ENCODE measurements at regions not wholly inside any gene's neighbourhood (a gene's known extent, or its start where the extent isn't known, plus 50 kb on each side); places are given as distances from the start of the nearest gene placed in this dataset.
A peak's percentile ranks its signal among the peaks of the same experiment; 100 is the strongest.

DNA sequence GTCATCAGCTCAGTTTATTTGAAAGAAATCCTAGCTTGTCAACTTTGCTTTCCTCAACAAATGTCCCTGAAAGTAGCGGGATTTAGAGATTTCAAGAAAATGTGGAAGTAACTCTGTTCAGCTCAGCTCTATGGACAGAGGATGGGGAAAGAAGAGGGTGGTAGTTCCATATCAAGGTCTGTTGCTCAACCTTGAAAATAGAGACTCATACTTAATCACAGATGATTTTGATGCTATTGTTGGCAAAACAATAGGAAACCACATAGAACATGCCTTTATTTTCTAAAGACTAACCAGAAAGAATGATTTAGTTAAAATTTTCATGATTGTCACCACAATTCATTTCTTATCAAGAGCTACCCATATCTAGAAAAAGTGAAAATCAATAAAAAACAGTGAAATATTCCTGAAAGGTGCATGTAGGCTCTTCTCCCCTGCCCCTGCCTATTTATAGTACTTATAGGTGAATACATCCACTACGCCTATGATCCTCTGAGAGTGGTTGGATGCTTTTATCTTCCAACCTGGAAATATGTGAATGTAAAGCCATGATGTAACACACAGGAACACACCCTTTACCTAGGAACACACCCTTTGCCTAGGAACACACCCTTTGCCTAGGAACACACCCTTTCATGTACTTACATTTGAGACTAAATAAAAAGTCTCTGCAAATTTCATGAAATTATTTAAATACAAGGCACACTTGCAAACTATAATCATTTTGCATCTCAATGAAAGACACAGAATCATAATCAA is 65.8 kb downstream of the ETAA1 start:
- DNase-seq: no peak

DNA sequence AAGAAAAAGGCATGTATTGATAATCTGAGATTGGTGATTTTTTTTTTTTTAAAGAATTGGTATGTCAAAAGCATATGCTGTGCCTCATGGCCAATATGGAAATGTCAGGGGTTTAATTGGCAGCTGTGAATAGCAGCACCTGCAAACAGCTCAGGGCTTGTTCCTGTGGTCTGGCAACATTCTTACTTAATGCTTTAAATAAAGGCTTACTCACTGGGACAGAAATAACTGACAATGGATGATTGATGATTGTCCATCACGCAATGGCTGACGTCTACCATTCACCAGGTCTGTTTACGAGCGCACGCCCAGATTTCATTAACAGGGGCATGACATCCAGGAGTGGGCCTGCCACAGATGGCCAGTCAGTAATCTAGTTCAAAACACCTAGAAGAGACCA is 66.7 kb downstream of the ETAA1 start:
- no peak for DNase-seq

DNA sequence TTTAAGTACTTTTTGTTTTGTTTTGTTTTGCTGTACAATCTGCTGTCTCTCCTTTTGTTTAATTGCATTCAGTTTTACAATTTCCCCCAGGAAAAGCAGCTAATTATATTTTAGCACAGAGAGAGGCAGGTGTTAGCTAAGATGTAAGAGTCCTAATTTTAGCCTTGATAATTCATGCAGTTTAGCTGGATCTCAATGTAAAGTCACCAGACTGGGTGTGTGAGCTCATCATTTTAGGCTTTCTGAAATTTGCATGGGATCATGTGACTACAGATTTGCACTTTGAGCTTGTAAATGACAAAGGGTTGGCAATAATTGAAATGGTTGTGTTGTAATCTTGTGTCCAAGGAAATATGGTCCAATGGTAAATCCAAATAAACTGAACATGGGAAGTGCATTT is 68.5 kb downstream of the ETAA1 start:
- no peak for DNase-seq

DNA sequence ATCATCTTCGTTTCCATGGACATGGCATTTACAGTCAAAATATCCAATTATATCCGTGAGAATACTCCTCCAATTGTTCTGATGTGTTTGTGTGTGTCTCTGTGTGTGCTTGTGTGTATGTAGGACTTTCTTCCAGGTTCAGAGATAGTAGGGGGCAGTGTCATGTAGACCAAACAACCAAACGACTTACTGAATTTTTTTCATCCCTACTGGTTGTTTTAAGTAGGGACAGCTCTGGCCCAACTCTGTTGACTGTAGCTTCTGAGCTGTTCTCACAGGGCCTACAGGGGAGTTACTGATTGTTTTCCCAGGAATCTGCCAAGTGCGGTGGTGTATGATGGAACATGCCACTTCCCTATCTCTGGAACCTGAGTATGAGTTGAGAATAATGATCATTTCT is 69.6 kb downstream of the ETAA1 start:
- DNase-seq: no peak

- no peak for DNase-seq
These were observed 74.5 kb downstream of the ETAA1 start for GRCh38 chr2:67471681-67472080.

GRCh38 chr2:67476809-67477790 is 80.0 kb downstream of the ETAA1 start:
- peak; percentile 42 for DNase-seq

DNA sequence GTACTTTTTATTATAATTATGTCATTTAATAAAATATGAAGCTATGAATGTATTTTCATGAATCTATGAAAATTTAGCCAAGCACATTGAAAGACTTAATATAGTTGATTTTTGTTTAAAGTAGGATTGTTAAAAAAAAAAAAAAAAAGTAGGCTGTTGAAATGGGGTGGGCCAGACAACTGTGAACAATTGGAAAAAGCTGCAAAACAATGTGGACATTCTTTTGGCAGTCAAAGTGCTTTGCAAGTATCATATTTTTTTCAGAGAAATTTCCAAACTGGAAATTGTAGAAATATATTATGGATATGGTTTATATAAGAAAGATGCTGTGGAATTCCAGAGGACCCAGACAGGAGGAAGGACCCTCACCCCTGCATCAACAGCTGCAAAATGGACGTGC is 82.1 kb downstream of the ETAA1 start:
- no peak for DNase-seq

- no peak for DNase-seq
These were observed 88.3 kb downstream of the ETAA1 start for GRCh38 chr2:67485431-67485830.

- no peak for DNase-seq
These were observed 89.1 kb downstream of the ETAA1 start for GRCh38 chr2:67486041-67486796.

DNA sequence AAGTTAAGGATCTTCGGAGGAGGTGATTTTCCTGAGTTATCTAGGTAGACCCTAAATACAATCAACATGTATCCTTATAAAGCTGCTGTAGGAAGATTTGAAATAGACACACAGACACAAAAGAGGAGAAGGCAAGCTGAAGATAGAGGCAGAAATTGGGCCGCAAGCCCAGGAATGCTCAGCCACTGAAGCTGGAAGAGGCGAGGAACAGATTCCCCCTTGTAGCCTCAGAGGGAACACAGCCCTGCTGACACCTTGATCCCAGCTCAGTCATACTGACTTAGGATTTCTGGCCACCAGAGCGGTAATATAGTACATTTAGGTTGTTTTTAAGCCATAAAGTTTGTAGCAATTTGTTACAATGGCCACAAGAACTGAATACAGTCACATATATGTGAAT is 90.9 kb downstream of the ETAA1 start:
- DNase-seq: no peak

DNA sequence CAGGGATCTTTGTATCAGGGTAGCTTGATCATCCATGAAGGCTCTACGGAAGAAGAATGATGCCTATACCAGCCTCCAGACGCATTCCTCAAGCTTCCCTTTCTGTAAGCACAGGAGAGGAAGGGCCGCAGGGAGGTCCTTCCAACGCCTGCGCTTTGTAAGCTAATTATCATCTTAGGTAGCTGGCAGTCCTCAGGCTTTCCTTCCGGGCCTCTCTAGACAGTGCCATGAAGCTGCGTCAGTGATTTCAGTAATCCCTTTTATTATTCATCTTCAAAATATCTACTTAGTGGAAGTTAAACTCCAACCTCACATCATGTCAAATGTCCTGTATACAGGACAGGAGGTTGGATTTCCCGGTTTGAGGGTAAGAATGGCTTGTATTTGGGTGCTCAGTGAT is 92.3 kb downstream of the ETAA1 start:
- no peak for DNase-seq

GRCh38 chr2:67498931-67499330 is 101.8 kb downstream of the ETAA1 start:
- DNase-seq: no peak

DNA sequence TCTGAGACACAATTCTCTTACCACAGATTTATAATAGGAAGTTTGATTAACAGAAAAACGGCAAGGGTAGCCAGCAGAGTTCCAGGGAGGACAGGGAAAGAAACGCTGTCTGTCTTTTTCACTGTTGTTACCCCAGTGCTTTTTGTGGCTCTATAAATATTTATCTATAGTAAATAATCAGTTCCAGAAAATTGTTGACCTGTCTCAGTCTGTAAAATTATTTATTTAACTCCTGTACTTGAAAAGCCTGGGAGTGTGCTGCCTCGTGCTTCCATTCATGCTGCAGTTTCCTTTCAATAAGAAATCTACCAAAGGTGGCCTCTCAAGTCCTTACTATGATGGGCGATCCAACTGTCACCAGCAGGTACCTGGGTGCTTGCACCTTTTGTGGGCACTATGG is 102.9 kb downstream of the ETAA1 start:
- DNase-seq: no peak

DNA sequence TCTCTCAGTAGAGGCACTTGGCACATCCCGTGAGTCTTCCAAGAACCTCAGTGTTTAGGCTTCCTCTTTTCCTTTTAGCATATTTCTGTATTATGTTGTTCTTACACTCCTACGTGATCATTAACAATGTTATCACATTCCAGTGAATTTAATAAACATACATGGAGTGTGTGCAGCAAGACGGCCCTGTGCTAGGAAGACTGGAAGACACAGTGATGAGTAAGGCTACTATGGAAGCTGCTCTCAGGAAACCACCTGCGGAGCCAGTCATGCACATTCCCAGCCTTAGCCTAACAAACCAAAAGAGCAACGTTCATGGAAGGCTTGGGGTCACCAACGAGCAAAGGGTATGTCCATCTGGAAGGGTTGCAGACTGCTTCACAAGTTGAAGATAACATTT is 103.4 kb downstream of the ETAA1 start:
- no peak for DNase-seq

GRCh38 chr2:67502346-67503065 is 105.4 kb downstream of the ETAA1 start:
- no peak for DNase-seq

- no peak for DNase-seq
These were observed 106.1 kb downstream of the ETAA1 start for GRCh38 chr2:67503066-67503795.

DNA sequence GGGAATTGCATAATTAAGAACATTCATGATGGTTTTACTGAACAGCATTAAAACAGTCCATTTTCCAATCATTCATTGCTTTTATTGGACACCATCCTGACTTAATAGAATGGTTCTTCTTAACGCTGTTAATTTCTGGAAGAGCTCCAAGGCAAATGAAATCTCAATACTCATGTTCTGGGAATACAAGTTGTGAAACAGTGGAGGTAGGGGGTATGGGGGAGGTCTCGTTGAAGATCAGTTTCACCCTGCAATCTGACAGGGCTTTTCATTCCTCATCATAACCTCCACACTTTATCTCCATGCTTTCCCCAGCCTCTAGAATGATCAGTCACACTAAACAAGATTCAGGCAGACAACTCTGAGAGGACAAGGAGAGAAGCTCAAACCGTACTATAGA is 113.6 kb downstream of the ETAA1 start:
- DNase-seq: no peak

GRCh38 chr2:67514515-67514914 is 117.4 kb downstream of the ETAA1 start:
- DNase-seq: no peak

DNA sequence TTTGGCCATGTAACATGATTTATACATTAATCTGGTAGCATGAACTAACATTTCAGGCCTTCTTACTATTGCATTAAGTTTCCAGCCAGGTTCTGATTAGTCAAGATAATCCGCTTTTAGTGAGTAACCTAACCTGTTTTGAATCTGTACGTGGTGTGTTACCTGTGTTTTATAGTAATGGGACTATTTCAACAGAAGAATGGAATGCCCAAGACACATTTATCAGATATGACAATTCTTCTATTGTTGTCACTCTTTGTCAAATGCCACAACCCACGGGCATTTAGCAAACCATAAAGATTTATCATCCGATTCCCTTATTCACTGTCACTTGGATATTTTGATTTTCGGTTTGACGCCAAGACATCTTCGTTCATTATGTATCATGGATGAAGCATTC is 117.9 kb downstream of the ETAA1 start:
- DNase-seq: no peak

DNA sequence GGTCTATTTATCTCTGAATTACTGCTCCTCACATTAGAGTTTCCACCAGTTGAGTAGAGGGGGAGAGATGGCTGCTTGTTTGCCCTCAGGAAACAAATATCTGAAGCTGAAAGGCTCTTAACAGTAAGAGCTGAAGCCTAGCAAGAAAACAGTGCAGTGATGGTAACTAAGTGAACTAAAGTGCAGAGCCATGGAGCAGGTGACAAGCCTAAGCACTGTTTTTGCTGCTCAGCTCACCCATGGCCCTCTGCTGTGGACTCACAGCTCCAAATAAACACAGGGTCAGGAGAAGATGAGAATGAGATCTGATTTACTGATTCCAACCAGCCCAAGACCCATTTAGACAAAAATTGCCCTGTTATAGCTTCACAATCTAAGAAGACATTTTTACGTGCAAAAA is 118.4 kb downstream of the ETAA1 start:
- DNase-seq: no peak

DNA sequence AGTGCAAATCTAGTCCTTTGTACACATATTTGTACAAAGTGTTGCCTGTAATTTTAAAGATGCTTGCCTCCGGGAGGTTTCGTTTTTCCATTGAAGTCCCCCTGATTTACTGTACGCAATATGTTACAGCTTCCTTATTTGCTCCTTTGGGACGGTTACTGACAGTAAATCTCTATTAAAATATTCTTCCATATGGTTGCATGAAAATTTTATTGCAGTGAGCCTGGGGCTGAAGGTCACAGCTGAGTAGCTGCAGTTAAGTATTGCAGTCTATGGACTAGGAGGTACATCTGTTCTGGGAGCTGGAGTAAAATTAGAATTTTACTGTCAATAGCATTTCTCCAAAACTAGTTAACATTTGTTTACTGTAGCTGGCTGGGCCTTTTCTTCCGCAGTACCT is 119.2 kb downstream of the ETAA1 start:
- DNase-seq: no peak

Measured in NCI-H446 treated with DMSO at 0.1 percent for 48 hours (cell line).